ENCODE measurements at regions not wholly inside any gene's neighbourhood (a gene's known extent, or its start where the extent isn't known, plus 50 kb on each side); places are given as distances from the start of the nearest gene placed in this dataset.

DNA sequence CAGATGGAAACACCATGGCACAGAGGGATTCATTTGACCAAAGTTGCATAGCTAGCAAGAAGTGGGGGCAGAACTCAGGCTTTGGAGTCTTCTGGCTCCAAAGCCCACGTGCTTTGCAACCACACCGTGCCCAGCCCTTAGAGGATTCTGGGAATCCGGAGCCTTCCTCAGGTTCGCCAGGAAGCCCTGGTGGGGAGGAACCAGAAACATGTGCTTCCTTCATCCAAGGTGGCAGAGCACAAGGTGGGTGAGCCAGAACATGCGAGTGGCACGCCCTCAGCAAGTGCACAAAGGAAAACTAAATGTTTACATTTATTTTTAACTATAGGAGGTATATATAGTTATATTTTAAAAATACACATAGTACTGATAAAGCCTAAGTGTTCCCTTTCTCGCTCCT lies 151.9 kb upstream of the NECTIN1 start:
- no peaks in the 10 kb centered on the region for H3K79me2 ChIP-seq (ENCODE audit: control insufficient read depth, low read length)
- H3K9me3 ChIP-seq (ENCODE audit: control insufficient read depth, insufficient read depth, low read length): no peaks in the 10 kb centered on the region
- H4K20me1 ChIP-seq (ENCODE audit: control insufficient read depth, insufficient read depth, low read depth, low read length): no peaks in the 10 kb centered on the region
- H3F3A ChIP-seq (ENCODE audit: control insufficient read depth, insufficient read depth): no peaks in the 10 kb centered on the region
- no peak overlapping the region for H3K4me2 ChIP-seq (ENCODE audit: low read length)
- peaks cover 5% of the 10 kb centered on the region for H3K27me3 ChIP-seq (ENCODE audit: control insufficient read depth, low read length)
- H3K4me1 ChIP-seq (ENCODE audit: control insufficient read depth, low read length): no peaks in the 10 kb centered on the region
- no peaks in the 10 kb centered on the region for H3K36me3 ChIP-seq (ENCODE audit: control insufficient read depth, low read length)
- TF ChIP-seq EZH2phosphoT487 (IDR thresholded peaks at IDR 0.05; ENCODE audit: borderline replicate concordance, low read length): no peak
- TF ChIP-seq, protein P1, sequence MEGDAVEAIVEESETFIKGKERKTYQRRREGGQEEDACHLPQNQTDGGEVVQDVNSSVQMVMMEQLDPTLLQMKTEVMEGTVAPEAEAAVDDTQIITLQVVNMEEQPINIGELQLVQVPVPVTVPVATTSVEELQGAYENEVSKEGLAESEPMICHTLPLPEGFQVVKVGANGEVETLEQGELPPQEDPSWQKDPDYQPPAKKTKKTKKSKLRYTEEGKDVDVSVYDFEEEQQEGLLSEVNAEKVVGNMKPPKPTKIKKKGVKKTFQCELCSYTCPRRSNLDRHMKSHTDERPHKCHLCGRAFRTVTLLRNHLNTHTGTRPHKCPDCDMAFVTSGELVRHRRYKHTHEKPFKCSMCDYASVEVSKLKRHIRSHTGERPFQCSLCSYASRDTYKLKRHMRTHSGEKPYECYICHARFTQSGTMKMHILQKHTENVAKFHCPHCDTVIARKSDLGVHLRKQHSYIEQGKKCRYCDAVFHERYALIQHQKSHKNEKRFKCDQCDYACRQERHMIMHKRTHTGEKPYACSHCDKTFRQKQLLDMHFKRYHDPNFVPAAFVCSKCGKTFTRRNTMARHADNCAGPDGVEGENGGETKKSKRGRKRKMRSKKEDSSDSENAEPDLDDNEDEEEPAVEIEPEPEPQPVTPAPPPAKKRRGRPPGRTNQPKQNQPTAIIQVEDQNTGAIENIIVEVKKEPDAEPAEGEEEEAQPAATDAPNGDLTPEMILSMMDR (IDR thresholded peaks at IDR 0.05; ENCODE audit: low read depth, low read length, poor library complexity, severe bottlenecking): no peak
- no peak overlapping the region for H3K27ac ChIP-seq (ENCODE audit: low read depth, low read length)
- no peak overlapping the region for H3K4me3 ChIP-seq (ENCODE audit: low read length)
- H3K9me2 ChIP-seq (replicated peaks; ENCODE audit: control insufficient read depth, low read length): no peaks in the 10 kb centered on the region

DNA sequence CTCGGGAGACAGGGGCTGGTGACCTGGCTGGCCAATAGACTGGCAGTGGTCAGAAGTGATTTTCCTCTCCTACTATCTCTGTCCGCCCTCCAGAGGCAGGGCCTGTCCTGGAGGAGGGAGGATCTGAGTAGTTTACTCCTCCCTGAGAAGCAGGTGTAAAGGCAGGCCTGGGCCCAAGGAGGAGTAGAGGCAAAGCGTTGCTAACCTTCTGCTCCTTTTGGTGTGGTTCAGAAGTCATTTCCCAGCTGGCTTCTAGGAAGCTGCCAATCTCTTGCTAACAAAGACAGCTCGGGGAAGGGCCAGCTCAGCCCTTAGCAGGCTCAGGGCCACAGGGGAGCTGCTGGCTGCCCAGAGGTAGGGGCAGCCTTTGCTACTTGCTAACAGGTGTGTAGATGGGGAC lies 151.1 kb upstream of the NECTIN1 start:
- H3K9me3 ChIP-seq (ENCODE audit: control insufficient read depth, insufficient read depth, low read length): no peaks in the 10 kb centered on the region
- H3K27ac ChIP-seq (ENCODE audit: low read depth, low read length): no peak overlapping the region
- no peaks in the 10 kb centered on the region for H3K9me2 ChIP-seq (replicated peaks; ENCODE audit: control insufficient read depth, low read length)
- TF ChIP-seq, protein P1 (IDR thresholded peaks at IDR 0.05; ENCODE audit: low read depth, low read length, poor library complexity, severe bottlenecking): no peak
- TF ChIP-seq EZH2phosphoT487 (IDR thresholded peaks at IDR 0.05; ENCODE audit: borderline replicate concordance, low read length): no peak
- H3K79me2 ChIP-seq (ENCODE audit: control insufficient read depth, low read length): no peaks in the 10 kb centered on the region
- H3K4me3 ChIP-seq (ENCODE audit: low read length): no peak overlapping the region
- peaks cover 5% of the 10 kb centered on the region for H3K27me3 ChIP-seq (ENCODE audit: control insufficient read depth, low read length)
- no peaks in the 10 kb centered on the region for H4K20me1 ChIP-seq (ENCODE audit: control insufficient read depth, insufficient read depth, low read depth, low read length)
- no peak overlapping the region for H3K4me2 ChIP-seq (ENCODE audit: low read length)
- H3K36me3 ChIP-seq (ENCODE audit: control insufficient read depth, low read length): no peaks in the 10 kb centered on the region
- H3F3A ChIP-seq (ENCODE audit: control insufficient read depth, insufficient read depth): no peaks in the 10 kb centered on the region
- no peaks in the 10 kb centered on the region for H3K4me1 ChIP-seq (ENCODE audit: control insufficient read depth, low read length)

- no peaks in the 10 kb centered on the region for H3K36me3 ChIP-seq (ENCODE audit: control insufficient read depth, low read length)
- H3K4me1 ChIP-seq (ENCODE audit: control insufficient read depth, low read length): no peaks in the 10 kb centered on the region
- H4K20me1 ChIP-seq (ENCODE audit: control insufficient read depth, insufficient read depth, low read depth, low read length): no peaks in the 10 kb centered on the region
- no peak overlapping the region for H3K4me2 ChIP-seq (ENCODE audit: low read length)
- H3K4me3 ChIP-seq (ENCODE audit: low read length): no peak overlapping the region
- H3K9me3 ChIP-seq (ENCODE audit: control insufficient read depth, insufficient read depth, low read length): no peaks in the 10 kb centered on the region
- peaks cover 5% of the 10 kb centered on the region for H3K27me3 ChIP-seq (ENCODE audit: control insufficient read depth, low read length)
- H3K79me2 ChIP-seq (ENCODE audit: control insufficient read depth, low read length): no peaks in the 10 kb centered on the region
- H3K9me2 ChIP-seq (replicated peaks; ENCODE audit: control insufficient read depth, low read length): no peaks in the 10 kb centered on the region
- H3F3A ChIP-seq (ENCODE audit: control insufficient read depth, insufficient read depth): no peaks in the 10 kb centered on the region
- H3K27ac ChIP-seq (ENCODE audit: low read depth, low read length): no peak overlapping the region
- TF ChIP-seq, protein P1 (IDR thresholded peaks at IDR 0.05; ENCODE audit: low read depth, low read length, poor library complexity, severe bottlenecking): no peak
- no peak for TF ChIP-seq EZH2phosphoT487 (IDR thresholded peaks at IDR 0.05; ENCODE audit: borderline replicate concordance, low read length)
These were observed 150.0 kb upstream of the NECTIN1 start for GRCh38 chr11:119878990-119879389.

GRCh38 chr11:119876841-119877240 lies 147.8 kb upstream of the NECTIN1 start:
- H3K27ac ChIP-seq (ENCODE audit: low read depth, low read length): no peak overlapping the region
- H4K20me1 ChIP-seq (ENCODE audit: control insufficient read depth, insufficient read depth, low read depth, low read length): no peaks in the 10 kb centered on the region
- no peaks in the 10 kb centered on the region for H3K79me2 ChIP-seq (ENCODE audit: control insufficient read depth, low read length)
- no peaks in the 10 kb centered on the region for H3K9me2 ChIP-seq (replicated peaks; ENCODE audit: control insufficient read depth, low read length)
- no peak for TF ChIP-seq EZH2phosphoT487 (IDR thresholded peaks at IDR 0.05; ENCODE audit: borderline replicate concordance, low read length)
- TF ChIP-seq, protein P1 (IDR thresholded peaks at IDR 0.05; ENCODE audit: low read depth, low read length, poor library complexity, severe bottlenecking): no peak
- H3K4me2 ChIP-seq (ENCODE audit: low read length): no peak overlapping the region
- H3K4me3 ChIP-seq (ENCODE audit: low read length): no peak overlapping the region
- no peaks in the 10 kb centered on the region for H3F3A ChIP-seq (ENCODE audit: control insufficient read depth, insufficient read depth)
- no peaks in the 10 kb centered on the region for H3K9me3 ChIP-seq (ENCODE audit: control insufficient read depth, insufficient read depth, low read length)
- no peaks in the 10 kb centered on the region for H3K36me3 ChIP-seq (ENCODE audit: control insufficient read depth, low read length)
- no peaks in the 10 kb centered on the region for H3K4me1 ChIP-seq (ENCODE audit: control insufficient read depth, low read length)
- no peaks in the 10 kb centered on the region for H3K27me3 ChIP-seq (ENCODE audit: control insufficient read depth, low read length)
